ENCODE measurements at regions not wholly inside any gene's neighbourhood (a gene's known extent, or its start where the extent isn't known, plus 50 kb on each side); places are given as distances from the start of the nearest gene placed in this dataset.

- TF ChIP-seq, protein P1, sequence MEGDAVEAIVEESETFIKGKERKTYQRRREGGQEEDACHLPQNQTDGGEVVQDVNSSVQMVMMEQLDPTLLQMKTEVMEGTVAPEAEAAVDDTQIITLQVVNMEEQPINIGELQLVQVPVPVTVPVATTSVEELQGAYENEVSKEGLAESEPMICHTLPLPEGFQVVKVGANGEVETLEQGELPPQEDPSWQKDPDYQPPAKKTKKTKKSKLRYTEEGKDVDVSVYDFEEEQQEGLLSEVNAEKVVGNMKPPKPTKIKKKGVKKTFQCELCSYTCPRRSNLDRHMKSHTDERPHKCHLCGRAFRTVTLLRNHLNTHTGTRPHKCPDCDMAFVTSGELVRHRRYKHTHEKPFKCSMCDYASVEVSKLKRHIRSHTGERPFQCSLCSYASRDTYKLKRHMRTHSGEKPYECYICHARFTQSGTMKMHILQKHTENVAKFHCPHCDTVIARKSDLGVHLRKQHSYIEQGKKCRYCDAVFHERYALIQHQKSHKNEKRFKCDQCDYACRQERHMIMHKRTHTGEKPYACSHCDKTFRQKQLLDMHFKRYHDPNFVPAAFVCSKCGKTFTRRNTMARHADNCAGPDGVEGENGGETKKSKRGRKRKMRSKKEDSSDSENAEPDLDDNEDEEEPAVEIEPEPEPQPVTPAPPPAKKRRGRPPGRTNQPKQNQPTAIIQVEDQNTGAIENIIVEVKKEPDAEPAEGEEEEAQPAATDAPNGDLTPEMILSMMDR (IDR thresholded peaks at IDR 0.05), result no peak
- TF ChIP-seq POLR2A (IDR thresholded peaks at IDR 0.05), result no peak
- TF ChIP-seq EP300 (IDR thresholded peaks at IDR 0.05), result no peak
- TF ChIP-seq POLR2AphosphoS5 (IDR thresholded peaks at IDR 0.05), result no peak
These were observed 148.3 kb upstream of the TMEM170B start for GRCh38 chr6:11388983-11389944.
